ENCODE measurements at regions not wholly inside any gene's neighbourhood (a gene's known extent, or its start where the extent isn't known, plus 50 kb on each side); places are given as distances from the start of the nearest gene placed in this dataset.

- DNase-seq (ENCODE audit: low spot score) = no peak
- intact Hi-C loops (cut with DNase I) = no loop called here
Observed at GRCh38 chr1:14228677-14229076, 369.8 kb upstream of the KAZN start.

- no peak for DNase-seq (ENCODE audit: low spot score)
- intact Hi-C loops (cut with DNase I) = no loop called here
Observed at GRCh38 chr1:14233510-14233909, 365.0 kb upstream of the KAZN start.

GRCh38 chr1:14236097-14236496 is 362.4 kb upstream of the KAZN start:
- intact Hi-C loops (cut with DNase I) = no loop called here
- DNase-seq (ENCODE audit: low spot score) = no peak

- intact Hi-C loops (cut with DNase I) = no loop called here
Observed at GRCh38 chr1:14238472-14239307, 359.8 kb upstream of the KAZN start.

GRCh38 chr1:14240265-14240664 is 358.2 kb upstream of the KAZN start:
- intact Hi-C loops (cut with DNase I) = no loop called here
- no peak for DNase-seq (ENCODE audit: low spot score)

More at GRCh38 chr1:14238472-14239307, 359.8 kb upstream of the KAZN start:
- no peak for DNase-seq (ENCODE audit: low spot score)

GRCh38 chr1:14242123-14242522 is 356.4 kb upstream of the KAZN start:
- intact Hi-C loops (cut with DNase I) = no loop called here
- DNase-seq (ENCODE audit: low spot score) = no peak

- no peak for DNase-seq (ENCODE audit: low spot score)
- intact Hi-C loops (cut with DNase I) = no loop called here
Observed at GRCh38 chr1:14242870-14243269, 355.6 kb upstream of the KAZN start.

- DNase-seq (ENCODE audit: low spot score) = no peak
- intact Hi-C loops (cut with DNase I) = no loop called here
Observed at GRCh38 chr1:14245954-14246353, 352.5 kb upstream of the KAZN start.

- no peak for DNase-seq (ENCODE audit: low spot score)
- intact Hi-C loops (cut with DNase I) = no loop called here
Observed at GRCh38 chr1:14246471-14246870, 352.0 kb upstream of the KAZN start.

- no peak for DNase-seq (ENCODE audit: low spot score)
- intact Hi-C loops (cut with DNase I) = no loop called here
Observed at GRCh38 chr1:14247666-14248065, 350.8 kb upstream of the KAZN start.

- intact Hi-C loops (cut with DNase I) = no loop called here
- no peak for DNase-seq (ENCODE audit: low spot score)
Observed at GRCh38 chr1:14251871-14252270, 346.6 kb upstream of the KAZN start.

- intact Hi-C loops (cut with DNase I) = no loop called here
- no peak for DNase-seq (ENCODE audit: low spot score)
Observed at GRCh38 chr1:14253676-14254075, 344.8 kb upstream of the KAZN start.

GRCh38 chr1:14254251-14254650 is 344.2 kb upstream of the KAZN start:
- DNase-seq (ENCODE audit: low spot score) = no peak
- intact Hi-C loops (cut with DNase I) = no loop called here

- no peak for DNase-seq (ENCODE audit: low spot score)
- intact Hi-C loops (cut with DNase I) = no loop called here
Observed at GRCh38 chr1:14255233-14255632, 343.3 kb upstream of the KAZN start.

GRCh38 chr1:14255711-14256110 is 342.8 kb upstream of the KAZN start:
- intact Hi-C loops (cut with DNase I) = no loop called here

GRCh38 chr1:14259191-14259757 is 339.2 kb upstream of the KAZN start:
- intact Hi-C loops (cut with DNase I) = no loop called here
- DNase-seq (ENCODE audit: low spot score) = peak; percentile 75

More at GRCh38 chr1:14255711-14256110, 342.8 kb upstream of the KAZN start:
- no peak for DNase-seq (ENCODE audit: low spot score)

- DNase-seq (ENCODE audit: low spot score) = no peak
- intact Hi-C loops (cut with DNase I) = no loop called here
Observed at GRCh38 chr1:14260480-14260879, 338.0 kb upstream of the KAZN start.

- DNase-seq (ENCODE audit: low spot score) = no peak
- intact Hi-C loops (cut with DNase I) = no loop called here
Observed at GRCh38 chr1:14261395-14261794, 337.1 kb upstream of the KAZN start.

GRCh38 chr1:14262637-14263036 is 335.8 kb upstream of the KAZN start:
- intact Hi-C loops (cut with DNase I) = no loop called here
- no peak for DNase-seq (ENCODE audit: low spot score)

- DNase-seq (ENCODE audit: low spot score) = no peak
- intact Hi-C loops (cut with DNase I) = no loop called here
Observed at GRCh38 chr1:14263225-14263624, 335.3 kb upstream of the KAZN start.

GRCh38 chr1:14263671-14264070 is 334.8 kb upstream of the KAZN start:
- DNase-seq (ENCODE audit: low spot score) = no peak
- intact Hi-C loops (cut with DNase I) = no loop called here

All from cardiac septum (tissue), 1 donor.